HFF-Myc (cell line): ENCODE measurements at regions not wholly inside any gene's neighbourhood (a gene's known extent, or its start where the extent isn't known, plus 50 kb on each side); places are given as distances from the start of the nearest gene placed in this dataset.

Experiments used
- DNase-seq: peaks from one replicate; pipeline ENCODE4 v3.0.0-alpha.2; 2011; ENCODE audit warnings: low read depth; ENCODE audit errors: extremely low read depth
- H3K4me3 ChIP-seq: replicated peaks from 2 replicates; pipeline ENCODE4 v1.5.1; 2011; ENCODE audit warnings: low read depth, mild to moderate bottlenecking, control low read depth, low read length
- TF ChIP-seq, protein P1 (sequence below): IDR thresholded peaks from 2 replicates; pipeline ENCODE4 v1.5.1; 2012; ENCODE audit warnings: mild to moderate bottlenecking, low read depth, low read length, control low read depth; ENCODE audit errors: missing control alignments

DNA sequence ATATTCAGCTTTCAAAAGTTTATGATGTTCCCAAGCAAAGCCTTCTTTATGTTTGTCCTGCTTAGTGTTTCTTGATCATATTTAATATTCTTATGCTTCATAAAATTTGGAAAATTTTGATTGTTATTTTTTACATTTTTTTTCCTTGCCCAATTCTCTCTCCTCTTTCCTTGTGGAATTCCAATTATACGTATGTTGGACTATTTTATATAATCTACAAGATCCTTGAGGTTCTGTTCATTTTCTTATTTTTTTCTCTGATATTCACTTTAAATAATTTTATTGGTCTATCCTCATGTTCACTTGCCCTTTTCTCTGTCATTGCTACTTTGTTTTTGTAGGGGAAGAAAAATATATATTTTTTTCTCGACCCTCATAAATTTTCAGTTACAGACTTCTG is 167.7 kb downstream of the DYRK2 start:
- no peak for DNase-seq
- TF ChIP-seq, protein P1, sequence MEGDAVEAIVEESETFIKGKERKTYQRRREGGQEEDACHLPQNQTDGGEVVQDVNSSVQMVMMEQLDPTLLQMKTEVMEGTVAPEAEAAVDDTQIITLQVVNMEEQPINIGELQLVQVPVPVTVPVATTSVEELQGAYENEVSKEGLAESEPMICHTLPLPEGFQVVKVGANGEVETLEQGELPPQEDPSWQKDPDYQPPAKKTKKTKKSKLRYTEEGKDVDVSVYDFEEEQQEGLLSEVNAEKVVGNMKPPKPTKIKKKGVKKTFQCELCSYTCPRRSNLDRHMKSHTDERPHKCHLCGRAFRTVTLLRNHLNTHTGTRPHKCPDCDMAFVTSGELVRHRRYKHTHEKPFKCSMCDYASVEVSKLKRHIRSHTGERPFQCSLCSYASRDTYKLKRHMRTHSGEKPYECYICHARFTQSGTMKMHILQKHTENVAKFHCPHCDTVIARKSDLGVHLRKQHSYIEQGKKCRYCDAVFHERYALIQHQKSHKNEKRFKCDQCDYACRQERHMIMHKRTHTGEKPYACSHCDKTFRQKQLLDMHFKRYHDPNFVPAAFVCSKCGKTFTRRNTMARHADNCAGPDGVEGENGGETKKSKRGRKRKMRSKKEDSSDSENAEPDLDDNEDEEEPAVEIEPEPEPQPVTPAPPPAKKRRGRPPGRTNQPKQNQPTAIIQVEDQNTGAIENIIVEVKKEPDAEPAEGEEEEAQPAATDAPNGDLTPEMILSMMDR: no peak
- H3K4me3 ChIP-seq: no peak overlapping the region

- TF ChIP-seq, protein P1: no peak
- H3K4me3 ChIP-seq: no peak overlapping the region
- no peak for DNase-seq
Measured at GRCh38 chr12:67818459-67818903, 169.9 kb downstream of the DYRK2 start.

DNA sequence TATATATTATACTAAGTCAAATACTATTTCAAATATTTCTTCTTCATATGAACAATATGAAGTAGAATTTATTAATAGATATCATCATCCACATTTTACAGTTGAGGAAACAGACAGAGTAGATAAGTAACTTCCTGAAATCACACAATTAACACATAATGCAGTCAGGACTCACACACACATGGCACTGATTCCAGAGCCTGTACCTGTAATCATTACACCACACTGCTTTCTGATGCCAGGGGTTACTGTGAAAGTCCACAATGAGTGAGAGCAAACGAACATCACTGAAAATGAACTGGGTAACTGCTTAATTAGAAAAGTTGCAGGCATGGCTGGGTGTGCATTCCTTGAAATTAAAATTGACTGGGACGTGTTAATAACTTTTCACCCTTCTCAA is 169.3 kb upstream of the IFNG-AS1 start:
- TF ChIP-seq, protein P1: no peak
- no peak for DNase-seq

DNA sequence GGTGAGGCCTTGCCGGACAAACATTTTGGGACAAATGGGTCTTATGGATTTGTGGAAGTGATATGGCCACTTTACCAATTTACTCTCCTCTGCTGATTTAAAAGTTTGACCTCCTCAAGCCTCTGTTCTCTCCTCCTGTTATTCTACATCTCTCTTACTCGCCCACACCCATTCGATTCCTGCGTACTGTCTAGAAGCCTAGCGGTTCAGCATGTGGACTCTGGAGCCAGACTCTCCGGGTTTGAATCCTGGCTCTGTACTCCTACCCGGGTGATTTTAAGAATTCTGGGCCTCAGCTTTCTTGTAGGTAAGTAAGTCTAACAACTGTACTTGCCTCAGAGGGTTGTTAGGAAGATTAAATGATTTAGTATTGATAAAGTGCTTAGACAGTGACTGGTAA is 168.6 kb upstream of the IFNG-AS1 start:
- TF ChIP-seq, protein P1: no peak
- no peak overlapping the region for H3K4me3 ChIP-seq
- DNase-seq: no peak

More for the DNA sequence above, 169.3 kb upstream of the IFNG-AS1 start:
- no peak overlapping the region for H3K4me3 ChIP-seq

DNA sequence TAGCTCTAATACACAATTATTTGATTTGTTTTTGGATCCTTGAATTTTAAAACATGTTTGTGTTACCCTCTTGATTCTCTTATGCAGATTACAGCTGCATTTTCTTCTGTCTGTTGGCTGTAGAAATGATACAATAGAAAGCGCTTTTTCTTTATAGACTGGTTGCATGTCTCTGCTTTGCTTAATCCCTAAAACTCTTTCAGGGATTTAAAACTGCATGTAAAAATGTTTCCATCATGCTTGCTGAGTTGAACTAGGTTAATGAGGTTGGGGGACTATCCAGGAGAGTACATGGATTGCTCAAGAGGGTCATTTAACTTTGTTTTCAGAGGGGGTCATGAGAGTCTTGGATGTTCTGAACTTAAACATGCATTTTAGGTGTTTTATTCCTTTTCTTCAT is 166.4 kb upstream of the IFNG-AS1 start:
- no peak for DNase-seq
- TF ChIP-seq, protein P1: no peak
- no peak overlapping the region for H3K4me3 ChIP-seq

DNA sequence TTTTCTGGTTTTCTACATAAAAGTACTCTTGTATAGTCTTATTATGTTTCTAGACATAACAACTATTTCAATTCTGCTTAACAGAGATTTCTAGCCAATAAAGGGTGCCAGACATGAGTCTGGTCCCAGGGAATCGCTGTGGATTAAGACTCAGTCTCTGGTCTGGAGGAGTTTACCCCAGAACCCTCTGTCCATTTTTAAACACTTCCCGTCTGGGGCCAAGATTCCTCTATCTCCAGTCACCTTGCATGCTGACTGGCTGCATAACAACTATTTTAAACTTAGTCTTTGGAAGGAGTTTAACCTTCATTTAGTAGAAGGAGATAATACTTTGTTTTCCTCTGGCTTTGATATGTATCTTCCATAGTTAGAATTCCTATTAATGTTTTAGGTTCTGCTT is 163.1 kb upstream of the IFNG-AS1 start:
- H3K4me3 ChIP-seq: no peak overlapping the region
- TF ChIP-seq, protein P1: no peak
- no peak for DNase-seq
